ENCODE measurements at regions not wholly inside any gene's neighbourhood (a gene's known extent, or its start where the extent isn't known, plus 50 kb on each side); places are given as distances from the start of the nearest gene placed in this dataset.

- no peak for TF ChIP-seq CTCF (IDR thresholded peaks at IDR 0.05 in 8 of 11, conservative IDR thresholded peaks at IDR 0.05 in 3 of 11)
- TF ChIP-seq POLR2AphosphoS5 (IDR thresholded peaks at IDR 0.05) = no peak
Observed at GRCh38 chr13:94859811-94860210, 147.5 kb upstream of the SOX21 start.

Data from spleen (tissue), 7 donors.